HG03469 (cell line): ENCODE measurements at regions not wholly inside any gene's neighbourhood (a gene's known extent, or its start where the extent isn't known, plus 50 kb on each side); places are given as distances from the start of the nearest gene placed in this dataset.

Source experiments
- ATAC-seq: cut with Tn5 transposase; IDR thresholded peaks from one replicate; pipeline ENCODE4 v1.9.1; 2021; ENCODE audit warnings: mild to moderate bottlenecking, moderate library complexity, moderate number of reproducible peaks; ENCODE audit not compliant: unreplicated experiment

DNA sequence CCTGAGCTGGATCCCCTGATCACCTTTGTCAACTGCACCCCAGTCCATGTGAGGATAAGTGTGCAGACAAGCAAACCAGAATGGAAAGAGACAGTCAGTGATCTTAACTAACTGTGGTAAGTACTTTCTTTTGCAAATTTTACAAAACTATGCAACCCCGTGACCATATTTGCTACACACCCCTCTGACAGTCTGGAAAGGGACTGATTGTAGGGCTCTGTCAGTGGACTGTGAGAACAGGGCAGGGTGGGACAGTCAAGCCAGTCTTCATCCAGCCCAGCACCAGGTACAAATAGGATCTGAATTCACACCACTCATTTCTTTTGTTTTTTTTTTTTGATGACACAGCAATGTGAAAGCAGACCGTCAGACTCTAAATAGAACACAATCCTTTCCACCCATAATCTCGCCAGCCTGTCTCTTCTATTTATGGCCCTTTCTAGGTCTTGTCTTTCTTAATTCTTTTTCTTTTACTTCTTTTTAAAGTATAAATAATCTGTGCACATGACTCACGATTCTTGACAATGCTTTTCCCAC is 165.6 kb downstream of the ARL6IP6 start:
- no peak for ATAC-seq

DNA sequence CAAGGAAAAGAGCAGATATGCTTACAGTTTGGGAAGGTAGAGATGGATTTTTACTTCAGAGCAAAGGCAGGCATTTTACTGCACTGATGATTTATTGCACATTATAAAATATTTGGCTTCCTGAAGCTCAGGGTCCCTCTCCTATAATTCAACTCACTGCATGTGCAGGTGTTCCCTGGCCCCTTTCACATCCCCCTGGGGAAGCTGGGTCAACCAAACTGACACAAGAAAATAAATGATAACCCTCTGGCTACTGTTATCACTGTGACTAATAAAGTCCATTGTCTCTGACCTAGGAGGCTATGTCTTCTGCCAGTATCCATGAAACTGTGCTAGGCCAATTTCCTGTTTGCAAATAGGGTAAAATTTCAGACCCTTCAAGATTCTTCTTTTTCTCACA is 163.1 kb downstream of the ARL6IP6 start:
- ATAC-seq: no peak

DNA sequence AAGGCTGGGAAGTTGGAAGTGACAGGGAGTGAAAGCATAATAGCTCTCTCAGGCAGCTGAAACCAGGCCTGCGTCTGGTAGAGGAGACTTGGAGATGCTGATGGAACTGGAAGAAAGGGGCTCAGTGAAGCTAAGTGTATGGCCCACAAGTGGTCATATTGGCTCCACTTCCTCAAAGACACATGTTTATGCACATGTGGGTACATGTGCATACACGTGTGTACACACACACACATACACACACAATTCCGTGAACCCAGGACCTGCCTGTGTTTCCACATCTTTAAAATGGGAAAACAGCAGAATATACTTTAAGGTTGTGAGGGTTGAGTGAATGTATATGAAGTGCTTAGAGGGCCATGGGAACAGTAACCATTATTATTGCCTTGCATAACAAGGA is 160.9 kb downstream of the ARL6IP6 start:
- ATAC-seq: no peak

DNA sequence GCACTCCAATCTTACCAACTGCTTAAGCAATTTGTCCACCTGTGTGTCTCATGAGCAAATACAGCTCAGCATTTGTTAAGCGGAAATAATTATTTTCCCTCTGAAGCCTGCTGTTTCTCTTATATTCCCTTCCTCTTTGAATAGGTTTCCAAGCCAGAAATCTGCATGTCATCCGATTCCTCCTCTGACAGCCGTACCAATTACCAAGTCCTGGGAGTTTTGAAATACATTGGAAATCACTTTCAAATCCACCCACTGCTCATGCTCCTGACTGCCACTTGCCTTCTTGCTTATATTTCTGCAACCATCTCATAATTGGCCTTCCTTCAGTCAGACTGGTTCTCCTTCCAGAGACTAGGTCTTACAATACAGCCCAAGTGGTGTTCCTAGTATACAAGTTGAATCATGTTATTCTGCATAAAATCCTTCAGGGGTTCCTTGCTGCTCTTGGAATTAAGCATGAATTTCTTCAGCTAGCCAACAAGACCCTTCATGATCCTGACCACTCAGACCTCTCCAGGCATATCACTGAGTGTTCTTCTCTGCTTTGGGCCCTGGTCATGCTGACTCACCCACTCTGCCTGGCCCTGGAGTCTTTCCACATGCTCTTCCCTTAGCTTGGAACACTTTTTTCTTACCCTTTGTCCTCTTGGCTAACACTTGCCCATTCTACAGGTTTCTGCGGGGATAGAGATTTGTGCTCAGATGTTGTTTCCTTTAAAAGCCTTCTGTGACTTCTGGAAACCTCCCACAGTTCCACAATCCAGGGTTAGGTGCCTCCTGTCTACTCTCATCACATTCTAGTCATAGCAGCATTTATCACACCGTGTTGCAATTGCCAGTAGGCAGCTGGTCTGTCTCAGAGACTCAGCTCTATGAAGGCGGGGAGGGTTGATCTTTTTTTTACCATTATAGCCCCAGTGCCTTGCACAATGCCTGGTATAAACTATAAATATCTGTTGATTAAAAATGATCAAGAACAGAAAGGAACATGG is 157.6 kb downstream of the ARL6IP6 start:
- no peak for ATAC-seq

DNA sequence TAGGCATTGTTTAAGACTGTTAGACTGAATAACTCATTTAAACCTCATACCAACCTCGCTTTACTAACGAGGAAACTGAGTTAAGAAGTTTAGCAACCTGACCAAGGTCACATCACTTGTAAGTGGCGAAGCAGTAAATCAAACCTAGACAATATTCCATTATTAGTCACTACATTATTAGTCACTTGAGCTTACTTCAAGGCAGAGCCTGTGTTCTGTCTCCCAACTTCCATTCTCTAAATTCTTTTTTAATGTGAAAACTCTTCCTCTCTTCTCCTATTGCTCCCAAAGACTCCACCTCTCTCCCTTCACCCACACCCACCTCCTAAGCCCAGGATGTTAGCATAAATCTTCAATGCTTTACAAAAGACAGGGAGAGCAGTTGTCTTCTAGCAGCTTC is 156.5 kb downstream of the ARL6IP6 start:
- no peak for ATAC-seq

DNA sequence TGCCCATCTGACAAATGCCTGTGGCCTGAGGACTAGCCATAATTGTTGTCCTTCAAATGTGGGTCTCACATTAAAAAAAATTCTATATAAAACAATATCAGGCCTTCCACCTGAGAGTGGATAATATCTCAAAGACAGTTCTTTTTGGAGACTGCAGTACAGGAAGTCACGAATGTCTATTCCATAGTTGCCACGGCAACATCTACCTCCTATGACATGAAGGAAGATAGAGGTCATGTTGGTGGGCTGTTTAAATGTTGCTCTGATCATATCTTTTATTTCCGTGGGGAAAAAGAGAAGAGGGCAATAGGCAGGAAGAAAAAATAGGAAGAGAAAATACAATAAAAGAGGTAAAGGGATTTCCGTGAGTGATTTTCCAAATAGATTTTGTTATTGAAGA is 151.8 kb downstream of the ARL6IP6 start:
- ATAC-seq: no peak

DNA sequence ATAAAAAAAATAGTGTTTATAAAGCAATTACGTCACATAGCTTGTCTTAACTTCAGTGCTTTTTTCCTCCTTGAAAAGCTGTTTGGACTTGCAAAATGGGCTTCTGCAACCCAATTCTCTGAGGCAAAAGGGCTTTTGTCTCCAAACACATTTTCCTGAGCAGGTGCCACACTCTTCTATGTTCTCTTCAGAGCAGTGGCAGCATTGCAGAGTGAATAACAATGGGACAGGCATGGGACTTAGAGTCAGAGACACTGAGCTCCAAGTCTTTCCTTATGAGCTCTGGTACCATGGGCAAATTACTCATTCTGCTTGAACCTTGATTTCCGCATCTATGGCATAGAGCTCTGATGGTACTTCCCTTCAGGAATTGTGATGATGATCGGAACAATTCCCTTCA is 149.0 kb downstream of the ARL6IP6 start:
- no peak for ATAC-seq

DNA sequence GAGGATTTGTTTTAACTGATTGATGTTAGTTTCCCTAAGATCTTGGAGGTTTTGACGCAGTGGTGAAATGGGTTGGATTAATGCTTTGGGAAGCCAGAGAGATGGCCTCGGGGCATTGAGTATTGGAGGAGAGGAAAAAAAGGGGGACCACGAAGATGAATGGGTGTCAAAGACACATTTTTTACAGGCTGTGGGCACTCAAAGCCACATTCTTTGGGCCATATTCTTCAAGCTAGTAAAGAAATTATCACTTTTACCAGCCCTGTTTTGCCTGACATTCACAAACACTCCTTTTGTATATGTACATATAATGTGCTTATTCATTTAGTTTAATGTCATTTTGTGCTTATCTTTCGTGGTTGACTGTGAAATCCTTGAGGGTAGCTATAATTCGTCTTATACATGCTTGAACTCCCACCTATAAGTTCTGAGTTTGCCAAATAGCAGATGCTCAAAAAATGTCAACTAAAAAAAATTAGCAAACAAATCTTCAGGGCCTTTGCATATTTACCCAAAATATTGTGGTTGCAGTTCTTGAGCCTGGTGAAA is 146.3 kb downstream of the ARL6IP6 start:
- no peak for ATAC-seq

DNA sequence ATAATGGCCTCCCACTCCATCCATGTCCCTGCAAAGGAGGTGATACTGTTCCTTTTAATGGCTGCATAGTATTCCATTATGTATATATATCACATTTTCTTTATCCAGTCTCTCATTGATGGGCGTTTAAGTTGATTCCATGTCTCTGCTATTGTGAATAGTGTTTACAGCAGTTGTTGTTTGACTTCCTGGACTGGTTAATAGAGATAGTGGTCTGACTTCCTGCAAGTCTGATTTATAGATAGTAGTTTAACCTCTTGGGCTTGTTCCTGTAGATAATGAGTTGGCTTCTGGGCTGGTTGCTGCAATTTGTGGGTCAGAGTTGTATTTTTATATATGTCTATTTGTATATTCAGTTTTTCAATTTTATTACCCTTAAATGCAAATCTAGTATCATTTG is 145.4 kb downstream of the ARL6IP6 start:
- ATAC-seq: no peak

DNA sequence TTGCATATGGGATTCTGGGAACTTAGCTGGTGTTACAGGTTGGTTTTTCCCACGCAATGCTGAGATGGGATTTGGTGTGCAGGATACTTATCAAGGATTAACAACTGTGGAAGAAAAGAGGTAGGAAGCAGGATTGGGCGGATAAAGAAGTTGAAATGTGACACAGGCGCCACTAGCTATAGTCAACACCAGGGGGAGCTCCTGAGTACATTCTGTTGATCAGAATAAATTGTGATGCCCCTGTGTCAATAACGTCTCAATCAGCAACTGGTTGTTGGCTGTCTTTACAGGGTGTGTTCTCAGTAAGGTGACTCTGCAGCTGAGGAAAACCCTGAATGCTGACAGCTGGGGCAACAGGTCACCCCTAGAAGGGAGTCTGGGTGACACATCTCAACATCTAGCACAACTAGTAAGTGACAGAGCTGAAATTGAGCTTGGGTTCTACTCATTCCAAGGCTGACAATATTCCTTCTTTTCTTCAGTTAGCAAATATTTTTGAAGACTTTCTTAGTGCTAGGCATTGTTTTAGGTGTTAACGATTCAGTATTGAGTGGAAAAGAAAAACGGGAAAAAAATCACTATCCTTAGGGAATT is 143.0 kb downstream of the ARL6IP6 start:
- ATAC-seq: no peak

DNA sequence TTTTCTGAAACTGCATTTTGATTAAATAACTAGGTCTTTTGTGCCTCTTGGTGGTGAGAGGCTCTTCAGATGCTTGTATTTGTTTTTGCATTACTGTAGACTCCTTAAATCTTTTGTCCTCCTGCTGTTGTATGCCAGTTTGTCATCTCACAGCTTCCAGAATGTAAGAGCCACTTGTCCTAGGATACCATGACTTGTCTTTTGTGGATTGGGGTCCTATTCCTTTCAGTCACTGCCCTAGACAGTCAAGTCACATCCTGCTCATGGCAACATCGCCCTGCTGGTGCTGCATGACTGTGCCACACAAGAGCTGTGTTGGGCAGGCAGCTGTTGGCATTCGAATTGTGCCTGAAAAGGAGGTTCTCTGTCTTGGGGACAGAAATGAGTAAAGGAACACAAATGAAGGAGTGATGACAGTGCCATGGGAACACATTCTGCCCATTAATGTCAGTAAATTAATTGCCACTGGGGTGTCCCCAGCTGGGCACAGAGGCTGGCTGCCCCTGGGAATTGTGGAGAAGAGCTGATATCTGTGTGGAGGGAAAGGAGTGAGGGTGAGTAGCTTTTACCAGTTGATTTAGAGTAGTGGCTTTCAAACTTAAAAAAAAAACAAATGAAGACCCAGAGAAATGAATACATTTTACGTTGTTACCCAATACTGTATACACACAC is 140.3 kb downstream of the ARL6IP6 start:
- no peak for ATAC-seq

DNA sequence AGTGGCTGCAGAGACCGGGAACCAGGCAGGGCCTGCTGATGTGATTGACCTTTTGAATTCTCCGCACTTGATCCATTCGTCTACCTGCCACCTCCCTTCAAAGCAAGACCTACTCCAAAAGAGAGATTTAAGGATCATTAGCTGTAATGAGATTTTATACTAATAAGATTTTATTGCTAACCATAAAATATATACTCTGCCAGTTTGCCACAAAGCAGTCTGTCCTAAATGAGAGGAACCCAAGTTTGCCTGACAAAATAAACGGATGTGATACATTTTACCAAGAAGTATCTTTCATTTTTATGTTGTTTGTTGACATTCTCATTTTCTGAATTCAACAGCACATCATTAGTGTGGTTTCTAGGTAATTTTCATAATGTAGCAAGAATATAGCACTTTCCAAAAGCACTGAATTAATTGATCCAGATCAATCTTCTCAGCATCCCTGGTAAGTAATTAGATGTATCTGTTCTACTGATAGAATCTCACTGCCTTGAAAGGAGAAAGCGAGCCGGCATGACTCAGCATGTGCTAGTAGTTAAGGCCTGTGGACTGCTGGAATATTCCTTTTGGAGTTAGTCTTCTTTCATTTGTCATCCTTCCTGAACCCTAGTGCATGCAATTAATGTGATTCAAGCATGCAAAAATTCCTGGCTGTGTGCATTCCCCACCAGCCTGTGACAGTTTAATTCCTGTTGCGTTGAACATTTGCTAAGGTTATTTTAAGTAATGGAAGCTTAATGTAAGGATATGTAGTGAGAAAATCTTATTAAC is 128.5 kb downstream of the ARL6IP6 start:
- no peak for ATAC-seq

DNA sequence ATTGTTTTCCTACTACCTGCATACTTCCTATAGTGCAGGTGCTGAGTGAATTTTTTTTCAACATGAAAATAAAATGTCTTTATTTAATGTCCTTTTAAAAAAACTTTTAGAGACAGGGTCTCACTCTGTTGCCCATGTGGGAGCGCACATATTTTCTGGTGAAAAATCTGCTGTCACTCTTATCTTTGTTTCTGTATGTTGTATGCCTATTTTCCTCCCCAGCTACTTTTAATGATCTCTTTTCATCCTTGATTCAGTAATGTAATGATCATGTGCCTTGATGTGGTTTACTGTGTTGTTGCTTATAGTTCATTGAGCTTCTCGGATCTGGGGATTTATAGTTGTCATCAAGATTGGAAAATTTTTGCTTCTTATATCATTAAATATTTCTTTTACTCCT is 117.3 kb downstream of the ARL6IP6 start:
- no peak for ATAC-seq

DNA sequence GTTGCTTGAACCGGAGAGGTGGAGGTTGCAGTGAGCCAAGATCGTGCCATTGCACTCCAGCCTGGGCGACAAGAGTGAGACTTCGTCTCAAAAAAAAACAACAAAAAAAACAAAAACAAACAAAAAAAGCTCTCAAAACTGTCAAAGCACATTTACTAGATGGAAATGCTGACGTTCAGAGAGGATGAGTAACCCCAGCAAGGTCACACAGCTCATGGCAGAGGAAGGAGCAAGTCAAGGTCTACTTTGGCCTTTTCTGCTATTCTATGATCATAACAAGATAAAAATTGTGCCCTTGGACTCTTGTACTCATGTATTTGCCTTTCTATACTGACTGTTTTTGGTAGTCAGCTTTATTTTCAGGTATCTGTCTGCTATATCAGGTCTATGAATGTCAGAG is 109.5 kb downstream of the ARL6IP6 start:
- no peak for ATAC-seq

DNA sequence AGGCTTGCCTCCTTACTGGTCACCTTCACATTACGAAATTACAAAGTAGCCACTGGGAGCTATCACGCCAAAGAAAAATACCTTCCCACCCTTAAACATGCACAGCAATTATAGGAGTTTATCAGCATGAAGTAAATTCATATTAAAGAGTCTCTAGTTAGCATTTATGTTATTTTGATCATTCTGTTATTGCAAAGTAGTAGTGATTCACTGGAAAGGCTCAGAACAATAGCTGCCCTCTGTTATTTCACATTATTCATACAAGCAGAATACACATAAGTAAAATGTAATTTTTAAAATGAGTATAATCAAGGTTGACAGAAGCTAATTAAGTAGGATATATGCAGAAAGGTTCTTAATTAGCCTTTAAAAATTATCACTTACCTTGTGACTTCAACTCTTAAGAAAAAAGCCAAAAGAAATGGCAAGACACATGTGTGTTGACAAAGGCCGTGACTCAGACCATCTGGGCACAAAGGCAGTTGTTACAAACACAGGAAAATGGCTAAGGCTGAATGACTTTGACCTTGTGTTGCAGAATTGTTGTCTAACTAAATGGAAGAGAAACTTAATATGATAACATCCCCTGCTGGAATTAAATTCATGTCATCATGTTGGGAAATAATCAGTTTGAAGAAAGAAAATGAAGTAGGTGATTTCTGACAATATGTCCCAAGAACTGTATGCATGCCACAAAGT is 108.3 kb downstream of the ARL6IP6 start:
- ATAC-seq: no peak

DNA sequence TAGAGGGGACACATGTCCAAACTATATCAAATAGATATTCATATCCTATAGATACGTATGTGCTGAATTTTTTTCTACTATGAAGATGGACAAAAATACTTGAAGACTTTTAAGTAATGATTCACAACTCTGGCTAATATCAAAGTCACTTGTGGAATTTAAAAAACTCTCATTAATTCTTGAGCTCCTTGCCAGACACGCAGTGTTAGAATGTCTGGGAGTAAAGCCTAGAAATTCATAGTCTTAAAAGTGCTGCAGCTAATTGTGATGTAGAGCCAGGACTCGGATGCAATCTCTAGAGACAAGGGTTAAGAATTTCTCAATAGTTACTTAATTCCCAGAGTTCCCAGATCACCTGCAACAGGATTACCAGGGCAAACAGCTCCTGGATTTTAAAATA is 107.4 kb downstream of the ARL6IP6 start:
- ATAC-seq: no peak

DNA sequence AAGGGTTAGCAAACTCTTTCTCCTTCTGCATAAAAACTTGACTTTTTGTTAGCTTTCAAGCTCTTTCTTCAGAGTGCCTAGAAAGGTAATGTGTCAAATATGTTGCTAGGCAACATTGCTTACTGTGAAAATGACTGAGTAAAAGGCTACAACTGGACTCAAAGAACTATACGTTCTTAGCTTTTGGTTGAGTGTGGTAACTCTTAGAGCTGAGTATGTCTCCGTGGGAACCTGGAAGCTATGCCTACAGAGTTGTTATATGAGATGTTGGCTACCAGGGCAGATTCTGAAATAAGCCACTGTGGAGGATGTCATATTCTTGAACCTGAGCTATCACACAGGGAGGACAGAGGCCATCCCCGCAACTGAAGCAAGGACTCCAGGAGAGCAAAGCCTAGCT is 105.5 kb downstream of the ARL6IP6 start:
- no peak for ATAC-seq

DNA sequence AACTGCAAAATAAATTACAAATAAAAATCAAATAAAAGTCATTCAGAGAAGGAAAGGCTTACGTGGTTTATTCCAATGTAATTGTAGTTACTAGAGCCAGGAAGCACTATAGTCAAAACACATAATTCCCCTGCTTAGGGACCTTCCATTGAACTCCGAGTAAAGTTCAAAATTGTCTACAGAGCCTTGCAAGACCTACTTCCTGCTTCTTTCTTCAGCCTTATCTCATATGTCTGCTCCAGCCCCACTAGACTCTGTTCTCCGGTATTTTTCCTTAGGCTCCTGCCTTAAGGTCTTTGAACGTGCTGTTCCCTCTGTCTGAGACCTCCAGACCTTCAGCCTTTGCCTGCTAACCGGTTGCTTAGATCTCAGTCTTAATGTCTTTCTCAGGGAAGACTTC is 104.3 kb downstream of the ARL6IP6 start:
- ATAC-seq: no peak

DNA sequence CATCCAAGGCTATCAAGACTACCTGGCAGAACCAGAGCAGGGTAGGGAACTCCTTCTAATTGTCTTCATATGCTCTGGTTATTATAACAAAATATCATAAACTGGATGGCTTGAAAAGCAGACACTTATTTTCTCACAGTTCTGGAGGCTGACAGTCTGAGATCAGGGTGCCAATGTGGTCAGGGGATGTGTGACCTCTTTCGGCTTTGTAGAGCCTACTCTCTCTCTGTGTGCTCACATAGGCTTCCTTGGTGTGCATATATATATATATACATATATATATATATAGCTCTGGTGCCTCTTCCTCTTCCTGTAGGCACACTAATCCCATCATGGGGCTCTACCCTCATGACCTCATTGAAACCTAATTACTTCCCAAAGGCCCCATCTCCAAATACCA is 101.6 kb downstream of the ARL6IP6 start:
- no peak for ATAC-seq
